ENCODE measurements at regions not wholly inside any gene's neighbourhood (a gene's known extent, or its start where the extent isn't known, plus 50 kb on each side); places are given as distances from the start of the nearest gene placed in this dataset.

DNA sequence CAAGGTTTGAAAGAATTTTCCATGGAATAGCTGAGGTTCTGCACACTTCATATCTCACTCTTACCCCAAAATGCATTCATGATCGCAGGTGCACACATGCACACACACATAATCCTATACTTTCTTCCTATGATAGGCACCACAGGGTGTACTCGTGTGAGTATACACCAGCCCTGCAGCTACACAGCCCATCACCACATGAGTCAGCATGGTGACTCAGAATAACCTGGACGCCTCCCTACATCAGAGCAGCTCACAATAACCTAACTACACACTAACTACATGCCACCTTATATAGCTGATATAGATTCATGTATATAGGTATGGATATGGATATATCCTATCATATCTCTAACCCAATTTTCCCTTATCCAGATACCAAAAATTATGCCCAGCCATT is 850.2 kb upstream of the TMEM132C start (continued):
- TF ChIP-seq, protein P1, sequence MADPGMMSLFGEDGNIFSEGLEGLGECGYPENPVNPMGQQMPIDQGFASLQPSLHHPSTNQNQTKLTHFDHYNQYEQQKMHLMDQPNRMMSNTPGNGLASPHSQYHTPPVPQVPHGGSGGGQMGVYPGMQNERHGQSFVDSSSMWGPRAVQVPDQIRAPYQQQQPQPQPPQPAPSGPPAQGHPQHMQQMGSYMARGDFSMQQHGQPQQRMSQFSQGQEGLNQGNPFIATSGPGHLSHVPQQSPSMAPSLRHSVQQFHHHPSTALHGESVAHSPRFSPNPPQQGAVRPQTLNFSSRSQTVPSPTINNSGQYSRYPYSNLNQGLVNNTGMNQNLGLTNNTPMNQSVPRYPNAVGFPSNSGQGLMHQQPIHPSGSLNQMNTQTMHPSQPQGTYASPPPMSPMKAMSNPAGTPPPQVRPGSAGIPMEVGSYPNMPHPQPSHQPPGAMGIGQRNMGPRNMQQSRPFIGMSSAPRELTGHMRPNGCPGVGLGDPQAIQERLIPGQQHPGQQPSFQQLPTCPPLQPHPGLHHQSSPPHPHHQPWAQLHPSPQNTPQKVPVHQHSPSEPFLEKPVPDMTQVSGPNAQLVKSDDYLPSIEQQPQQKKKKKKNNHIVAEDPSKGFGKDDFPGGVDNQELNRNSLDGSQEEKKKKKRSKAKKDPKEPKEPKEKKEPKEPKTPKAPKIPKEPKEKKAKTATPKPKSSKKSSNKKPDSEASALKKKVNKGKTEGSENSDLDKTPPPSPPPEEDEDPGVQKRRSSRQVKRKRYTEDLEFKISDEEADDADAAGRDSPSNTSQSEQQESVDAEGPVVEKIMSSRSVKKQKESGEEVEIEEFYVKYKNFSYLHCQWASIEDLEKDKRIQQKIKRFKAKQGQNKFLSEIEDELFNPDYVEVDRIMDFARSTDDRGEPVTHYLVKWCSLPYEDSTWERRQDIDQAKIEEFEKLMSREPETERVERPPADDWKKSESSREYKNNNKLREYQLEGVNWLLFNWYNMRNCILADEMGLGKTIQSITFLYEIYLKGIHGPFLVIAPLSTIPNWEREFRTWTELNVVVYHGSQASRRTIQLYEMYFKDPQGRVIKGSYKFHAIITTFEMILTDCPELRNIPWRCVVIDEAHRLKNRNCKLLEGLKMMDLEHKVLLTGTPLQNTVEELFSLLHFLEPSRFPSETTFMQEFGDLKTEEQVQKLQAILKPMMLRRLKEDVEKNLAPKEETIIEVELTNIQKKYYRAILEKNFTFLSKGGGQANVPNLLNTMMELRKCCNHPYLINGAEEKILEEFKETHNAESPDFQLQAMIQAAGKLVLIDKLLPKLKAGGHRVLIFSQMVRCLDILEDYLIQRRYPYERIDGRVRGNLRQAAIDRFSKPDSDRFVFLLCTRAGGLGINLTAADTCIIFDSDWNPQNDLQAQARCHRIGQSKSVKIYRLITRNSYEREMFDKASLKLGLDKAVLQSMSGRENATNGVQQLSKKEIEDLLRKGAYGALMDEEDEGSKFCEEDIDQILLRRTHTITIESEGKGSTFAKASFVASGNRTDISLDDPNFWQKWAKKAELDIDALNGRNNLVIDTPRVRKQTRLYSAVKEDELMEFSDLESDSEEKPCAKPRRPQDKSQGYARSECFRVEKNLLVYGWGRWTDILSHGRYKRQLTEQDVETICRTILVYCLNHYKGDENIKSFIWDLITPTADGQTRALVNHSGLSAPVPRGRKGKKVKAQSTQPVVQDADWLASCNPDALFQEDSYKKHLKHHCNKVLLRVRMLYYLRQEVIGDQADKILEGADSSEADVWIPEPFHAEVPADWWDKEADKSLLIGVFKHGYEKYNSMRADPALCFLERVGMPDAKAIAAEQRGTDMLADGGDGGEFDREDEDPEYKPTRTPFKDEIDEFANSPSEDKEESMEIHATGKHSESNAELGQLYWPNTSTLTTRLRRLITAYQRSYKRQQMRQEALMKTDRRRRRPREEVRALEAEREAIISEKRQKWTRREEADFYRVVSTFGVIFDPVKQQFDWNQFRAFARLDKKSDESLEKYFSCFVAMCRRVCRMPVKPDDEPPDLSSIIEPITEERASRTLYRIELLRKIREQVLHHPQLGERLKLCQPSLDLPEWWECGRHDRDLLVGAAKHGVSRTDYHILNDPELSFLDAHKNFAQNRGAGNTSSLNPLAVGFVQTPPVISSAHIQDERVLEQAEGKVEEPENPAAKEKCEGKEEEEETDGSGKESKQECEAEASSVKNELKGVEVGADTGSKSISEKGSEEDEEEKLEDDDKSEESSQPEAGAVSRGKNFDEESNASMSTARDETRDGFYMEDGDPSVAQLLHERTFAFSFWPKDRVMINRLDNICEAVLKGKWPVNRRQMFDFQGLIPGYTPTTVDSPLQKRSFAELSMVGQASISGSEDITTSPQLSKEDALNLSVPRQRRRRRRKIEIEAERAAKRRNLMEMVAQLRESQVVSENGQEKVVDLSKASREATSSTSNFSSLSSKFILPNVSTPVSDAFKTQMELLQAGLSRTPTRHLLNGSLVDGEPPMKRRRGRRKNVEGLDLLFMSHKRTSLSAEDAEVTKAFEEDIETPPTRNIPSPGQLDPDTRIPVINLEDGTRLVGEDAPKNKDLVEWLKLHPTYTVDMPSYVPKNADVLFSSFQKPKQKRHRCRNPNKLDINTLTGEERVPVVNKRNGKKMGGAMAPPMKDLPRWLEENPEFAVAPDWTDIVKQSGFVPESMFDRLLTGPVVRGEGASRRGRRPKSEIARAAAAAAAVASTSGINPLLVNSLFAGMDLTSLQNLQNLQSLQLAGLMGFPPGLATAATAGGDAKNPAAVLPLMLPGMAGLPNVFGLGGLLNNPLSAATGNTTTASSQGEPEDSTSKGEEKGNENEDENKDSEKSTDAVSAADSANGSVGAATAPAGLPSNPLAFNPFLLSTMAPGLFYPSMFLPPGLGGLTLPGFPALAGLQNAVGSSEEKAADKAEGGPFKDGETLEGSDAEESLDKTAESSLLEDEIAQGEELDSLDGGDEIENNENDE (IDR thresholded peaks at IDR 0.05; ENCODE audit: insufficient replicate concordance, low read length): no peak
- TF ChIP-seq RBBP5 (IDR thresholded peaks at IDR 0.05; ENCODE audit: borderline replicate concordance, low read depth, low read length) (no peak), SUZ12 (IDR thresholded peaks at IDR 0.05; ENCODE audit: low read length) (no peak), YY1 (IDR thresholded peaks at IDR 0.05; ENCODE audit: low read depth, low read length) (no peak), CTBP2 (IDR thresholded peaks at IDR 0.05; ENCODE audit: borderline replicate concordance, insufficient read depth, insufficient read length, low read length) (no peak), CTCF (IDR thresholded peaks at IDR 0.05; ENCODE audit: control extremely low read depth in 1 of 3, insufficient read depth in 1 of 3, low read depth in 1 of 3, low read length in 3 of 3) (no peak)
- TF ChIP-seq, protein P2, sequence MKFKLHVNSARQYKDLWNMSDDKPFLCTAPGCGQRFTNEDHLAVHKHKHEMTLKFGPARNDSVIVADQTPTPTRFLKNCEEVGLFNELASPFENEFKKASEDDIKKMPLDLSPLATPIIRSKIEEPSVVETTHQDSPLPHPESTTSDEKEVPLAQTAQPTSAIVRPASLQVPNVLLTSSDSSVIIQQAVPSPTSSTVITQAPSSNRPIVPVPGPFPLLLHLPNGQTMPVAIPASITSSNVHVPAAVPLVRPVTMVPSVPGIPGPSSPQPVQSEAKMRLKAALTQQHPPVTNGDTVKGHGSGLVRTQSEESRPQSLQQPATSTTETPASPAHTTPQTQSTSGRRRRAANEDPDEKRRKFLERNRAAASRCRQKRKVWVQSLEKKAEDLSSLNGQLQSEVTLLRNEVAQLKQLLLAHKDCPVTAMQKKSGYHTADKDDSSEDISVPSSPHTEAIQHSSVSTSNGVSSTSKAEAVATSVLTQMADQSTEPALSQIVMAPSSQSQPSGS (IDR thresholded peaks at IDR 0.05; ENCODE audit: low read length): no peak
